DND-41 (cell line): ENCODE measurements at regions not wholly inside any gene's neighbourhood (a gene's known extent, or its start where the extent isn't known, plus 50 kb on each side); places are given as distances from the start of the nearest gene placed in this dataset.

Experiments
- ATAC-seq: fragments of 200-7000 bp; cut with Tn5 transposase; 3 replicates; pipeline ENCODE4 v1.9.1; 2021; ENCODE audit warnings: low read depth; ENCODE audit not compliant: insufficient read depth
- DNase-seq: peaks from one replicate; pipeline ENCODE4 v3.0.0-alpha.2; 2020
- H2AFZ ChIP-seq: 2 replicates; pipeline ENCODE4 v1.6.0; 2012; ENCODE audit warnings: low read depth, low read length
- H3K27ac ChIP-seq: 2 replicates; pipeline ENCODE4 v1.5.1; 2012; ENCODE audit warnings: low read length, inconsistent platforms
- H3K27me3 ChIP-seq: fragments of 200-600 bp; sonication (generic); 2 replicates; pipeline ENCODE4 v1.6.0; 2012; ENCODE audit warnings: low read length, mild to moderate bottlenecking, inconsistent platforms; ENCODE audit not compliant: insufficient read depth, poor library complexity
- H3K36me3 ChIP-seq: 2 replicates; pipeline ENCODE4 v1.5.1; 2012; ENCODE audit warnings: low read length, inconsistent platforms; ENCODE audit not compliant: insufficient read depth
- H3K4me1 ChIP-seq: 2 replicates; pipeline ENCODE4 v1.5.1; 2012; ENCODE audit warnings: mild to moderate bottlenecking, low read length; ENCODE audit not compliant: insufficient read depth
- H3K4me2 ChIP-seq: 2 replicates; pipeline ENCODE4 v1.6.0; 2012; ENCODE audit warnings: mild to moderate bottlenecking, moderate library complexity, low read length, inconsistent platforms; ENCODE audit not compliant: insufficient read depth
- H3K4me3 ChIP-seq, 2 experiments: fragments of 200-600 bp in 1 of 2; shearing (Covaris generic) in 1 of 2; 2 replicates each; pipeline ENCODE4 v1.5.1; 2012 to 2016; ENCODE audit warnings: inconsistent platforms in 2 of 2, low read length in 2 of 2, mild to moderate bottlenecking in 2 of 2, low read depth in 1 of 2, moderate library complexity in 1 of 2
- H3K79me2 ChIP-seq: 2 replicates; pipeline ENCODE4 v1.6.0; 2012; ENCODE audit warnings: low read length, inconsistent platforms; ENCODE audit not compliant: insufficient read depth
- H3K9ac ChIP-seq: 2 replicates; pipeline ENCODE4 v1.6.0; 2012; ENCODE audit warnings: low read depth, mild to moderate bottlenecking, inconsistent platforms, low read length, moderate library complexity
- H3K9me3 ChIP-seq: 2 replicates; pipeline ENCODE4 v1.5.1; 2012; ENCODE audit warnings: low read length, moderate library complexity, mild to moderate bottlenecking, inconsistent platforms; ENCODE audit not compliant: insufficient read depth, severe bottlenecking
- H4K20me1 ChIP-seq: 2 replicates; pipeline ENCODE4 v1.6.0; 2012; ENCODE audit warnings: low read length; ENCODE audit not compliant: insufficient read depth
- CTCF ChIP-seq: IDR thresholded peaks from 2 replicates; pipeline ENCODE4 v1.5.1; 2012; ENCODE audit warnings: borderline replicate concordance, low read length, moderate library complexity, mild to moderate bottlenecking; ENCODE audit not compliant: poor library complexity, severe bottlenecking; ENCODE audit errors: extremely low read depth
- EZH2 ChIP-seq: IDR thresholded peaks from 3 replicates; pipeline ENCODE4 v1.6.1; 2012; ENCODE audit warnings: borderline replicate concordance, low read depth, mild to moderate bottlenecking, moderate library complexity, low read length, inconsistent platforms; ENCODE audit not compliant: severe bottlenecking

DNA sequence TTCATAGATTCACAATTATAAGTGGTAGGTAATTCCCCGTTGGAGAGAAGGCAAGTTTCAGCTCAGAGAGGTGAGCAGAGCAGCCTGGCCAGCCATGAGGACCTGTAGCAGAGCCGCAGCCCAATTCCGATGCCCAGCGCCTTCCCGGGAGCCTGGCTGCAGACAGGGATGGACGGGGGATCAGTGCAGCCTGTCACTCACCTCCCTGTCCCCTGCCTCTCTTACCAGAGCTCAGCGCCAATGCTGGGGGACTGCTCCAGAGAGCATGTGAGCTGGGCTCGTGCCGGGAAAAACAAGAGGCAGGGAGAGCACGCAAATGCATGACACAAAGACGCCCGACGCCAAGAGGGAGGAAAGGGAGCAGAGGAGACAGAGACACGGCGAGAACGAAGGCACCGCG is 231.9 kb downstream of the BCL11B start:
- Histone ChIP-seq H3K9ac (no peak overlapping the region), H3K79me2 (no peaks in the 10 kb centered on the region), H3K27me3 (no peaks in the 10 kb centered on the region), H3K4me2 (no peak overlapping the region), H3K4me1 (no peaks in the 10 kb centered on the region), H3K9me3 (no peaks in the 10 kb centered on the region), H3K27ac (no peak overlapping the region), H3K4me3 (no peak overlapping the region), H2AFZ (no peak overlapping the region), H3K36me3 (no peaks in the 10 kb centered on the region), H4K20me1 (no peaks in the 10 kb centered on the region)
- TF ChIP-seq CTCF (no peak), EZH2 (no peak)
- DNase-seq, result no peak
- no peak for ATAC-seq

- Histone ChIP-seq H3K79me2 (no peaks in the 10 kb centered on the region), H3K9ac (no peak overlapping the region), H2AFZ (no peak overlapping the region), H3K4me1 (no peaks in the 10 kb centered on the region), H3K4me3 (no peak overlapping the region), H4K20me1 (no peaks in the 10 kb centered on the region), H3K27me3 (no peaks in the 10 kb centered on the region), H3K9me3 (no peaks in the 10 kb centered on the region), H3K27ac (no peak overlapping the region), H3K36me3 (no peaks in the 10 kb centered on the region), H3K4me2 (no peak overlapping the region)
- ATAC-seq (no peak), DNase-seq (no peak)
- no peak for TF ChIP-seq CTCF
- TF ChIP-seq EZH2, result no peak
Observed at GRCh38 chr14:99040711-99041110, 231.3 kb downstream of the BCL11B start.

- no peaks in the 10 kb centered on the region for H3K79me2 ChIP-seq
- H3K4me3 ChIP-seq, result no peak overlapping the region
- H3K36me3 ChIP-seq, result no peaks in the 10 kb centered on the region
- no peaks in the 10 kb centered on the region for H3K27me3 ChIP-seq
- H3K4me1 ChIP-seq, result no peaks in the 10 kb centered on the region
- no peak overlapping the region for H3K27ac ChIP-seq
- H3K9me3 ChIP-seq, result no peaks in the 10 kb centered on the region
- no peak for DNase-seq
- no peak overlapping the region for H2AFZ ChIP-seq
- H3K9ac ChIP-seq, result no peak overlapping the region
- TF ChIP-seq CTCF (no peak), EZH2 (no peak)
- no peak for ATAC-seq
- no peak overlapping the region for H3K4me2 ChIP-seq
- no peaks in the 10 kb centered on the region for H4K20me1 ChIP-seq
Observed at GRCh38 chr14:99041141-99041819, 230.7 kb downstream of the BCL11B start.

GRCh38 chr14:99041820-99042174 is 230.2 kb downstream of the BCL11B start:
- no peaks in the 10 kb centered on the region for H3K27me3 ChIP-seq
- no peak overlapping the region for H3K4me2 ChIP-seq
- no peak overlapping the region for H2AFZ ChIP-seq
- H3K4me3 ChIP-seq, result no peak overlapping the region
- ATAC-seq (no peak), DNase-seq (no peak)
- no peaks in the 10 kb centered on the region for H4K20me1 ChIP-seq
- no peaks in the 10 kb centered on the region for H3K9me3 ChIP-seq
- H3K79me2 ChIP-seq, result no peaks in the 10 kb centered on the region
- H3K9ac ChIP-seq, result no peak overlapping the region
- H3K36me3 ChIP-seq, result no peaks in the 10 kb centered on the region
- no peak for TF ChIP-seq CTCF
- no peak for TF ChIP-seq EZH2
- no peak overlapping the region for H3K27ac ChIP-seq
- no peaks in the 10 kb centered on the region for H3K4me1 ChIP-seq
